ENCODE measurements at regions not wholly inside any gene's neighbourhood (a gene's known extent, or its start where the extent isn't known, plus 50 kb on each side); places are given as distances from the start of the nearest gene placed in this dataset.

- CTCF ChIA-PET = no interaction called here
- H3K4me1 Mint-ChIP-seq = no peaks in the 10 kb centered on the region
- DNase-seq = no peak
- no peak overlapping the region for H3K4me3 Mint-ChIP-seq
- peaks cover 18% of the 10 kb centered on the region for H3K9me3 Mint-ChIP-seq
- H3K36me3 Mint-ChIP-seq = no peaks in the 10 kb centered on the region
- no peak overlapping the region for H3K27ac Mint-ChIP-seq
- H3K27me3 Mint-ChIP-seq = no peaks in the 10 kb centered on the region
These were observed 997.0 kb downstream of the GRIK2 start for GRCh38 chr6:102390541-102390940.

- Mint-ChIP-seq H3K9me3 (peaks cover 17% of the 10 kb centered on the region), H3K4me1 (no peaks in the 10 kb centered on the region), H3K36me3 (no peaks in the 10 kb centered on the region), H3K4me3 (no peak overlapping the region), H3K27me3 (no peaks in the 10 kb centered on the region), H3K27ac (no peak overlapping the region)
- CTCF ChIA-PET = no interaction called here
- no peak for DNase-seq
These were observed 996.5 kb downstream of the GRIK2 start for GRCh38 chr6:102389994-102390393.

GRCh38 chr6:102387326-102388033 is 994.0 kb downstream of the GRIK2 start:
- Mint-ChIP-seq H3K4me3 (no peak overlapping the region), H3K4me1 (no peaks in the 10 kb centered on the region), H3K36me3 (no peaks in the 10 kb centered on the region), H3K27ac (no peak overlapping the region), H3K27me3 (no peaks in the 10 kb centered on the region), H3K9me3 (peaks cover 12% of the 10 kb centered on the region)
- no peak for DNase-seq
- CTCF ChIA-PET = no interaction called here

- Mint-ChIP-seq H3K4me3 (no peak overlapping the region), H3K27me3 (no peaks in the 10 kb centered on the region), H3K27ac (no peak overlapping the region), H3K9me3 (no peaks in the 10 kb centered on the region), H3K36me3 (no peaks in the 10 kb centered on the region), H3K4me1 (no peaks in the 10 kb centered on the region)
- CTCF ChIA-PET = no interaction called here
- DNase-seq = no peak
These were observed 987.7 kb downstream of the GRIK2 start for GRCh38 chr6:102381203-102381602.

- Mint-ChIP-seq H3K4me1 (no peaks in the 10 kb centered on the region), H3K36me3 (no peaks in the 10 kb centered on the region), H3K4me3 (no peak overlapping the region), H3K9me3 (peaks cover 3% of the 10 kb centered on the region), H3K27me3 (no peaks in the 10 kb centered on the region), H3K27ac (no peak overlapping the region)
- DNase-seq = no peak
- CTCF ChIA-PET = no interaction called here
These were observed 962.7 kb downstream of the GRIK2 start for GRCh38 chr6:102356170-102356569.

GRCh38 chr6:102355578-102355977 is 962.1 kb downstream of the GRIK2 start:
- Mint-ChIP-seq H3K27me3 (no peaks in the 10 kb centered on the region), H3K4me3 (no peak overlapping the region), H3K27ac (no peak overlapping the region), H3K36me3 (no peaks in the 10 kb centered on the region), H3K4me1 (no peaks in the 10 kb centered on the region), H3K9me3 (peaks cover 3% of the 10 kb centered on the region)
- DNase-seq = no peak
- CTCF ChIA-PET = no interaction called here

GRCh38 chr6:102352552-102352951 is 959.0 kb downstream of the GRIK2 start:
- H3K36me3 Mint-ChIP-seq = no peaks in the 10 kb centered on the region
- no peak overlapping the region for H3K27ac Mint-ChIP-seq
- H3K4me1 Mint-ChIP-seq = no peaks in the 10 kb centered on the region
- H3K4me3 Mint-ChIP-seq = no peak overlapping the region
- no peaks in the 10 kb centered on the region for H3K27me3 Mint-ChIP-seq
- CTCF ChIA-PET = no interaction called here
- H3K9me3 Mint-ChIP-seq = peaks cover 5% of the 10 kb centered on the region
- DNase-seq = no peak

- H3K9me3 Mint-ChIP-seq = no peaks in the 10 kb centered on the region
- no peak overlapping the region for H3K27ac Mint-ChIP-seq
- CTCF ChIA-PET = no interaction called here
- H3K36me3 Mint-ChIP-seq = no peaks in the 10 kb centered on the region
- H3K27me3 Mint-ChIP-seq = no peaks in the 10 kb centered on the region
- no peak for DNase-seq
- H3K4me1 Mint-ChIP-seq = no peaks in the 10 kb centered on the region
- no peak overlapping the region for H3K4me3 Mint-ChIP-seq
These were observed 951.3 kb downstream of the GRIK2 start for GRCh38 chr6:102344769-102345168.

- DNase-seq = no peak
- H3K36me3 Mint-ChIP-seq = no peaks in the 10 kb centered on the region
- H3K4me3 Mint-ChIP-seq = no peak overlapping the region
- no peaks in the 10 kb centered on the region for H3K4me1 Mint-ChIP-seq
- H3K9me3 Mint-ChIP-seq = no peaks in the 10 kb centered on the region
- no peaks in the 10 kb centered on the region for H3K27me3 Mint-ChIP-seq
- CTCF ChIA-PET = interaction anchor here (0.6 kb wide), 1 partner anchor 176 kb away, joined by 6 read pairs; no protein-coding TSS in a partner anchor
- H3K27ac Mint-ChIP-seq = no peak overlapping the region
These were observed 946.8 kb downstream of the GRIK2 start for GRCh38 chr6:102340311-102340710.

GRCh38 chr6:102333736-102334135 is 940.2 kb downstream of the GRIK2 start:
- H3K27me3 Mint-ChIP-seq = no peaks in the 10 kb centered on the region
- H3K36me3 Mint-ChIP-seq = no peaks in the 10 kb centered on the region
- H3K9me3 Mint-ChIP-seq = peaks cover 4% of the 10 kb centered on the region
- CTCF ChIA-PET = no interaction called here
- no peak overlapping the region for H3K4me3 Mint-ChIP-seq
- no peak for DNase-seq
- no peaks in the 10 kb centered on the region for H3K4me1 Mint-ChIP-seq
- no peak overlapping the region for H3K27ac Mint-ChIP-seq

GRCh38 chr6:102327697-102328225 is 934.3 kb downstream of the GRIK2 start:
- H3K27ac Mint-ChIP-seq = no peak overlapping the region
- no peak for DNase-seq
- H3K4me1 Mint-ChIP-seq = no peaks in the 10 kb centered on the region
- H3K36me3 Mint-ChIP-seq = no peaks in the 10 kb centered on the region
- H3K4me3 Mint-ChIP-seq = no peak overlapping the region
- peaks cover 8% of the 10 kb centered on the region for H3K9me3 Mint-ChIP-seq
- CTCF ChIA-PET = no interaction called here
- H3K27me3 Mint-ChIP-seq = no peaks in the 10 kb centered on the region

- CTCF ChIA-PET = no interaction called here
- no peaks in the 10 kb centered on the region for H3K36me3 Mint-ChIP-seq
- no peak overlapping the region for H3K27ac Mint-ChIP-seq
- DNase-seq = no peak
- H3K9me3 Mint-ChIP-seq = peaks cover 6% of the 10 kb centered on the region
- H3K27me3 Mint-ChIP-seq = no peaks in the 10 kb centered on the region
- H3K4me1 Mint-ChIP-seq = no peaks in the 10 kb centered on the region
- H3K4me3 Mint-ChIP-seq = no peak overlapping the region
These were observed 920.2 kb downstream of the GRIK2 start for GRCh38 chr6:102313699-102314098.

GRCh38 chr6:102309700-102310099 is 916.2 kb downstream of the GRIK2 start:
- DNase-seq = no peak
- H3K4me1 Mint-ChIP-seq = no peaks in the 10 kb centered on the region
- CTCF ChIA-PET = no interaction called here
- no peaks in the 10 kb centered on the region for H3K27me3 Mint-ChIP-seq
- no peak overlapping the region for H3K27ac Mint-ChIP-seq
- peaks cover 7% of the 10 kb centered on the region for H3K9me3 Mint-ChIP-seq
- H3K36me3 Mint-ChIP-seq = no peaks in the 10 kb centered on the region
- H3K4me3 Mint-ChIP-seq = no peak overlapping the region

- no peak for DNase-seq
- CTCF ChIA-PET = no interaction called here
- no peaks in the 10 kb centered on the region for H3K4me1 Mint-ChIP-seq
- H3K27me3 Mint-ChIP-seq = no peaks in the 10 kb centered on the region
- H3K9me3 Mint-ChIP-seq = peaks cover 25% of the 10 kb centered on the region
- no peak overlapping the region for H3K4me3 Mint-ChIP-seq
- H3K27ac Mint-ChIP-seq = no peak overlapping the region
- H3K36me3 Mint-ChIP-seq = no peaks in the 10 kb centered on the region
These were observed 906.8 kb downstream of the GRIK2 start for GRCh38 chr6:102300350-102300749.

- CTCF ChIA-PET = no interaction called here
- no peaks in the 10 kb centered on the region for H3K27me3 Mint-ChIP-seq
These were observed 904.5 kb downstream of the GRIK2 start for GRCh38 chr6:102298051-102298450.

More at GRCh38 chr6:102298051-102298450, 904.5 kb downstream of the GRIK2 start:
- H3K36me3 Mint-ChIP-seq = no peaks in the 10 kb centered on the region
- peaks cover 38% of the 10 kb centered on the region for H3K9me3 Mint-ChIP-seq
- no peaks in the 10 kb centered on the region for H3K4me1 Mint-ChIP-seq
- H3K4me3 Mint-ChIP-seq = no peak overlapping the region
- H3K27ac Mint-ChIP-seq = no peak overlapping the region
- no peak for DNase-seq
